BLaER1 (cell line): ENCODE measurements at regions not wholly inside any gene's neighbourhood (a gene's known extent, or its start where the extent isn't known, plus 50 kb on each side); places are given as distances from the start of the nearest gene placed in this dataset.

Experiments used
- H3K27ac ChIP-seq: shearing (Covaris generic); formaldehyde crosslinking; 2 replicates; pipeline ENCODE4 v1.8.1; 2022
- H3K27me3 ChIP-seq: shearing (Covaris generic); formaldehyde crosslinking; 2 replicates; pipeline ENCODE4 v1.8.1; 2022
- H3K36me3 ChIP-seq: shearing (Covaris generic); formaldehyde crosslinking; 2 replicates; pipeline ENCODE4 v1.8.1; 2022
- H3K4me1 ChIP-seq: shearing (Covaris generic); formaldehyde crosslinking; 2 replicates; pipeline ENCODE4 v1.8.1; 2022
- H3K4me2 ChIP-seq: shearing (Covaris generic); formaldehyde crosslinking; 2 replicates; pipeline ENCODE4 v1.8.1; 2022
- H3K4me3 ChIP-seq: shearing (Covaris generic); formaldehyde crosslinking; 2 replicates; pipeline ENCODE4 v1.8.1; 2022
- H3K9ac ChIP-seq: shearing (Covaris generic); formaldehyde crosslinking; 2 replicates; pipeline ENCODE4 v1.8.1; 2022
- H3K9me3 ChIP-seq: shearing (Covaris generic); formaldehyde crosslinking; 2 replicates; pipeline ENCODE4 v1.8.1; 2022
- H4K20me1 ChIP-seq: shearing (Covaris generic); formaldehyde crosslinking; 2 replicates; pipeline ENCODE4 v1.8.1; 2022
- Cebpa-rat ChIP-seq: shearing (Covaris generic); IDR thresholded peaks from 2 replicates; pipeline ENCODE4 v1.8.1; 2022

DNA sequence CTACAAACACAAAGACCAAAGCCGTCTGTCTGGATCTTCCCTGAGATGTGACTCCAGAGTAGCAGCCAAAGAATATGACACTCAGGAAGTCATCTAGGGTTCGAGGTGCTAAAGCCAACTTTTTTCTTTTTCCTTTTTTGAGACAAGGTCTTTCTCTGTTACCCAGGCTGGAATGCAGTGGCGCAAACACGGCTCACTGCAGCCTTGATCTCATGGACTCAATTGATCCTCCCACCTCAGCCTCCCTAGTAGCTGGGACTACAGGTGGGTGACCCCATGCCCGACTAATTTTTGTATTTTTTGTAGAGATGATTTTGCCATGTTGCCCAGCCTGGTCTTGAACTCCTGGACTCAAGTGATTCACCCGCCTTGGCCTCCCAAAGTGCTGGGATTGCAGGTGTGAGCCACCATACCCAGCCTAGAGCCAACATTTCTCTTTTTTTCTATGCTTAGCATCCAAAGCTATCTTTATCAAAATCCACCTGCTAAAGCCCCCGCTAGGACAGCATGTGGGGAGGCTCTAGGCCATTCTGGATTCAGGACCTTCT, 92.8 kb downstream of the TMEM17 start:
- no peak overlapping the region for H3K9ac ChIP-seq
- no peaks in the 10 kb centered on the region for H4K20me1 ChIP-seq
- H3K9me3 ChIP-seq, result no peaks in the 10 kb centered on the region
- H3K27ac ChIP-seq, result no peak overlapping the region
- peaks cover 42% of the 10 kb centered on the region for H3K4me1 ChIP-seq
- H3K36me3 ChIP-seq, result no peaks in the 10 kb centered on the region
- no peaks in the 10 kb centered on the region for H3K27me3 ChIP-seq
- TF ChIP-seq Cebpa-rat, result no peak
- H3K4me2 ChIP-seq, result no peak overlapping the region
- H3K4me3 ChIP-seq, result no peak overlapping the region

DNA sequence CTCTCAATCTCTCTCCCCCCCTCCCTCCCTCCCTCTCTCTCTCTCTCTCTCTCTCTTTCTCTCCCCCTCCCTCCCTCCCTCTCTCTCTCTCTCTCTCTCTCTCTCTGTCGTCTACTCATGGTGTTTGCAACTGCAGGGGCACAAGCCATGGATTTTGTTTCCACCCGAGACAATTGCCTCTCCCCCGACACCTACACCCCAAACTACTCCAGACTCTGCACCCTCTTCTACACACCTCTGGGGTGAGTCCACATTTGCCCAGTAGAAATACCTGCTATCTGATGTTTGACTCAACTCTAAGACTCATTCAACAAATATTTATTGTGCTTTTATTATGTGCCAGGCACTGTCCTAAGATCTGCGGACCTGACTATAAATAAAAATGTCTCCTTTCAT, 93.7 kb downstream of the TMEM17 start:
- no peak overlapping the region for H3K9ac ChIP-seq
- H3K9me3 ChIP-seq, result no peaks in the 10 kb centered on the region
- no peak for TF ChIP-seq Cebpa-rat
- no peaks in the 10 kb centered on the region for H3K36me3 ChIP-seq
- no peak overlapping the region for H3K4me3 ChIP-seq
- H3K27me3 ChIP-seq, result no peaks in the 10 kb centered on the region
- no peaks in the 10 kb centered on the region for H4K20me1 ChIP-seq
- peaks cover 42% of the 10 kb centered on the region for H3K4me1 ChIP-seq
- H3K4me2 ChIP-seq, result no peak overlapping the region
- H3K27ac ChIP-seq, result no peak overlapping the region

GRCh38 chr2:62410926-62411456, 95.0 kb downstream of the TMEM17 start:
- no peak for TF ChIP-seq Cebpa-rat
- no peaks in the 10 kb centered on the region for H3K36me3 ChIP-seq
- peak overlapping the region; percentile 84 for H3K27ac ChIP-seq
- no peaks in the 10 kb centered on the region for H3K27me3 ChIP-seq
- no peaks in the 10 kb centered on the region for H4K20me1 ChIP-seq
- H3K9me3 ChIP-seq, result no peaks in the 10 kb centered on the region
- 0 out of 2 replicates have a peak overlapping the region, but pooled peaks have one; percentile 36 for H3K4me3 ChIP-seq
- H3K4me1 ChIP-seq, result peaks cover 49% of the 10 kb centered on the region
- H3K4me2 ChIP-seq, result peak overlapping the region; percentile 81
- peak overlapping the region; percentile 75 for H3K9ac ChIP-seq

DNA sequence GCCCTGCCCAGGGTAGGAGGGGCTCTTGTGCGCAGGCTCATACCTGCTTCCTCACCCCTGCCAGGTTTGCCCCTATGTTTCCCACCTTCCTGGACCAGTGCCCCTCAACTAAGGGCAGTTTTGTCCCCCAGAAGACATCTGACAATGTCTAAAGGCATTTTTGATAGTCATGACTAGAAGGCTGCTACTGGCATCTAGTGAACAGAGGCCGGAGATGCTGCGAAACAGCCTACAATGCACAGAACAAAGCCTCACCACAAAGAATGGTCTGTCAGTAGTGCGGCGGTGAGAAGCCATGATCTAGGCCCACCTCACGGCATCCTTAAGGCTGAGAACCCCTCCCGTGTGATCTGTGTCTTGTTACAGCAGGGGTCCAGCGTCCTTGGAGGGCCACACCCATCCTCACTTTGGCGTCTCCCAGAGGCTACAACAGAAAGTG, 96.0 kb downstream of the TMEM17 start:
- TF ChIP-seq Cebpa-rat, result no peak
- H3K4me3 ChIP-seq, result no peak overlapping the region
- H3K27me3 ChIP-seq, result no peaks in the 10 kb centered on the region
- H3K4me1 ChIP-seq, result peaks cover 43% of the 10 kb centered on the region
- peak overlapping the region; percentile 75; the same call in 1 of the 2 replicates for H3K9ac ChIP-seq
- H4K20me1 ChIP-seq, result no peaks in the 10 kb centered on the region
- no peaks in the 10 kb centered on the region for H3K9me3 ChIP-seq
- H3K4me2 ChIP-seq, result peak overlapping the region; percentile 81
- peak overlapping the region; percentile 84 for H3K27ac ChIP-seq
- H3K36me3 ChIP-seq, result no peaks in the 10 kb centered on the region

DNA sequence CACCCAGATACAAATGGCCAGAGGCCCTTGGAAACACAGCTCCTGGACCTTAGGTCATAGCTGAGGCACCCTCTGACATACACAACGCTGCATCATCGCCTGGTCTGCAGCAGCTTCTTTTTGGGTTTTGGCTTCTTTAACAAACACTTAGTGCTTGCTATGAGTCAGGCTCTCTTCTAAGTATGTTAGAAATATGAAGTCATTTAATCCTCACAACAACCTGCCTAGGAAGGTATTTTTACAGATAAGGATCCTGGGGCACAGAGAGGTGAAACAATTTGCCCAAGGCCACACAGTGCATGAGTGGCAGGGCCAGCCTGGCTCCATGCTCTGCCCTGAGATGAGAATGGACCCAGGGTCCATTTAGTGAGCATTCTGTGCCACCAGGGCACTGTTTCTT, 96.6 kb downstream of the TMEM17 start:
- TF ChIP-seq Cebpa-rat, result no peak
- peak overlapping the region; percentile 81 for H3K4me2 ChIP-seq
- H3K4me1 ChIP-seq, result peaks cover 37% of the 10 kb centered on the region
- H3K27ac ChIP-seq, result peak overlapping the region; percentile 84
- H3K4me3 ChIP-seq, result no peak overlapping the region
- no peaks in the 10 kb centered on the region for H3K36me3 ChIP-seq
- H3K9ac ChIP-seq, result no peak overlapping the region
- no peaks in the 10 kb centered on the region for H3K27me3 ChIP-seq
- H3K9me3 ChIP-seq, result no peaks in the 10 kb centered on the region
- H4K20me1 ChIP-seq, result no peaks in the 10 kb centered on the region

DNA sequence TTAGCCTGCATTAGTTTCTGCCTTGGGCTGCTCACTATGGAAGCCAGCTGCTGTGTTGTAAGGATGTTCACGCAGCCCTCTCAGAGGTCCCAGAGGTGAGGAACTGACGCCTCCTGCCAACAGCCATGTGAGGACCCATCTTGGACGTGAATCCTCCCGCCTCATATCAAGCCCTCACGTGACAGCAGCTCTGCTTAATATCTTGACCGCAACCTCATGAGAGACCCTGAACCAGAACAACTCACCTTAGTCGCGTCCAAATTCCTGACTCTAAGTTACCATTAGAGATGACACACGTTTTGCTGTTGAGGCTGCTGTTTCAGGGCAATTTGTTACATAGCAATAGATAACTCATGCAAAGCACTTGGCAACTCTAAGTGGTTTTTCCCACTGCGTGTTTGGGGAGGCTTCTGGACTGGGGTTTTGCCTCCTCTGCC, 97.7 kb downstream of the TMEM17 start:
- no peaks in the 10 kb centered on the region for H3K9me3 ChIP-seq
- no peak overlapping the region for H3K9ac ChIP-seq
- no peak overlapping the region for H3K4me3 ChIP-seq
- H3K27ac ChIP-seq, result no peak overlapping the region
- H3K36me3 ChIP-seq, result no peaks in the 10 kb centered on the region
- no peaks in the 10 kb centered on the region for H4K20me1 ChIP-seq
- no peak overlapping the region for H3K4me2 ChIP-seq
- peaks cover 37% of the 10 kb centered on the region for H3K4me1 ChIP-seq
- H3K27me3 ChIP-seq, result no peaks in the 10 kb centered on the region
- TF ChIP-seq Cebpa-rat, result no peak

DNA sequence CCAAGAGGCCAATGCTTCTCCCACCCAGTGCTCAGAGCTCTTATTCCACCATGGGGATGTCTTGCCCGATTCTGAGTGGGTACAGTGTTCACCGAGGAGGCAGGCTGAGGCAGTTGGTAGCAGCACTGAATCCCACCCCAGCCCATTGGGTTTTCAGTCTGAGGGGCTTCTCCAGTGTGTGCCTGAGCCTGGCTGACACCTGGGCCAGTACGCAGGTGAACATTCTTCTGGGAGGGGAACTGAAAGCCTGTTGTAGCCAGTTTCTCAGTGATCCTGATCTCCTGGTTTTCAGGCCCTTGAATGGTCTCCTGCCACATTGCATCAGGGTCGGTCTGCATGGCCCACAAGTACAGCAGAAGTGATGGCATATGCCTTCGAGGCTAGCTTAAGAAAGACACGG, 98.2 kb downstream of the TMEM17 start:
- Histone ChIP-seq H3K27ac (no peak overlapping the region), H3K4me3 (no peak overlapping the region), H3K36me3 (no peaks in the 10 kb centered on the region), H3K4me1 (peaks cover 37% of the 10 kb centered on the region), H3K4me2 (no peak overlapping the region), H3K27me3 (no peaks in the 10 kb centered on the region), H4K20me1 (no peaks in the 10 kb centered on the region), H3K9ac (no peak overlapping the region), H3K9me3 (no peaks in the 10 kb centered on the region)
- no peak for TF ChIP-seq Cebpa-rat

GRCh38 chr2:62407401-62407800, 98.6 kb downstream of the TMEM17 start:
- Histone ChIP-seq H3K9me3 (no peaks in the 10 kb centered on the region), H3K27ac (no peak overlapping the region), H3K4me2 (no peak overlapping the region), H3K27me3 (no peaks in the 10 kb centered on the region), H3K36me3 (no peaks in the 10 kb centered on the region), H3K4me3 (no peak overlapping the region), H3K4me1 (peaks cover 37% of the 10 kb centered on the region), H3K9ac (no peak overlapping the region), H4K20me1 (no peaks in the 10 kb centered on the region)
- no peak for TF ChIP-seq Cebpa-rat

- Histone ChIP-seq H3K4me2 (no peak overlapping the region), H3K9ac (no peak overlapping the region), H3K27ac (no peak overlapping the region), H3K4me1 (peaks cover 33% of the 10 kb centered on the region), H3K9me3 (no peaks in the 10 kb centered on the region), H3K4me3 (no peak overlapping the region), H4K20me1 (no peaks in the 10 kb centered on the region), H3K27me3 (no peaks in the 10 kb centered on the region), H3K36me3 (no peaks in the 10 kb centered on the region)
- TF ChIP-seq Cebpa-rat, result no peak
Observed at GRCh38 chr2:62406573-62407043, 99.4 kb downstream of the TMEM17 start.

DNA sequence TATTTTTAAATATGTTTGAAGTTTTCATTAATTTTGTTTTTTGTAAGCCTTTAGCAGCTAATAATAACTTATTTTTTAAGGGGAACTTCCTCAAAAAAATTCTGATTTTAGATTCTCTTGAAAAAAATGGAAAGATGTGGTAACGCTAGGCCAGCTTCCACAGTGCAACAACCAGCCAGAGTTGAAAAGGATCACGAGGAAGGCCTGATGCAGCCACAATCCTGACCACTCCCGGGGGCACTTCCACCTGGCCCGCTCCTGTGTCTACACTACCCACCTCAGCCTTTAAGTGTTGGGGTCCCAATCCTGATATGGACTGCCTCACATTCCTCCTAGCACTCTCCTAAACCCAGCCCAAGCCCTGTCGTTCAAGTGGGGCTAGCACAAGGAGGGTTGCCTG, 101.1 kb downstream of the TMEM17 start:
- no peak for TF ChIP-seq Cebpa-rat
- H4K20me1 ChIP-seq, result no peaks in the 10 kb centered on the region
- H3K27ac ChIP-seq, result no peak overlapping the region
- H3K27me3 ChIP-seq, result no peaks in the 10 kb centered on the region
- no peak overlapping the region for H3K4me3 ChIP-seq
- H3K4me1 ChIP-seq, result peaks cover 16% of the 10 kb centered on the region
- no peaks in the 10 kb centered on the region for H3K9me3 ChIP-seq
- no peak overlapping the region for H3K9ac ChIP-seq
- no peak overlapping the region for H3K4me2 ChIP-seq
- H3K36me3 ChIP-seq, result no peaks in the 10 kb centered on the region
